Body of pancreas (tissue), 4 donors: ENCODE measurements at regions not wholly inside any gene's neighbourhood (a gene's known extent, or its start where the extent isn't known, plus 50 kb on each side); places are given as distances from the start of the nearest gene placed in this dataset.
A peak's percentile ranks its signal among the peaks of the same experiment; 100 is the strongest.

Experiments
- ATAC-seq: fragments of 150-250 bp; one replicate; pipeline ENCODE4 v1.9.1; 2016
- DNase-seq, 4 donors: peaks; one replicate each; pipeline ENCODE4 v3.0.0-alpha.2; 2019
- H3K27ac ChIP-seq, 4 donors: fragments of 200-600 bp; sonication (generic); 1 replicate in 3 of 4; 2 replicates in 1 of 4; pipeline versions ENCODE4 v1.5.1 to v1.6.1; 2016 to 2019; ENCODE audit warnings: mild to moderate bottlenecking in 1 of 4, mixed read lengths in 1 of 4, moderate library complexity in 1 of 4
- H3K27me3 ChIP-seq, 2 donors: fragments of 200-600 bp; sonication (generic); one replicate each; pipeline ENCODE4 v1.6.0; 2016; ENCODE audit warnings: mild to moderate bottlenecking in 1 of 2
- H3K36me3 ChIP-seq, 2 donors: fragments of 200-600 bp; sonication (generic); replicated peaks in 1 of 2; 2 replicates each; pipeline ENCODE4 v1.5.1; 2016; ENCODE audit warnings: low read depth in 2 of 2; ENCODE audit not compliant: insufficient read depth in 1 of 2
- H3K4me1 ChIP-seq: fragments of 200-600 bp; sonication (generic); one replicate; pipeline ENCODE4 v1.6.0; 2016
- H3K4me3 ChIP-seq, 2 donors: fragments of 200-600 bp; sonication (generic); 1 replicate in 1 of 2; 2 replicates in 1 of 2; pipeline ENCODE4 v1.5.1; 2016 to 2019
- H3K9me3 ChIP-seq, 3 donors: fragments of 200-600 bp; sonication (generic); 1 replicate in 2 of 3; 2 replicates in 1 of 3; pipeline ENCODE4 v1.5.1; 2016
- CTCF ChIP-seq, 7 experiments: fragments of 450-650 bp in 4 of 7; fragments of 200-600 bp in 3 of 7; sonication (generic) in 3 of 7; IDR thresholded peaks; one replicate each; pipeline ENCODE4 v1.5.1; 2016 to 2019; ENCODE audit warnings: antibody characterized with exemption in 7 of 7
- POLR2A ChIP-seq, 3 donors: fragments of 450-650 bp; IDR thresholded peaks; one replicate each; pipeline ENCODE4 v1.6.1; 2016; ENCODE audit warnings: antibody characterized with exemption in 3 of 3, mild to moderate bottlenecking in 2 of 3
- WGBS, 2 donors: methylation state at CpG; one replicate each; pipeline ENCODE4 v1.1.5; 2017; 5-methylcytosine and 5-hydroxymethylcytosine counted together
- intact Hi-C: fragments of 100-400 bp; cut with DNase I; formaldehyde crosslinking; loops from one replicate; pipeline ENCODE4 v1.15.1; 2023

GRCh38 chr12:16880864-16881285 is 274.9 kb upstream of the LMO3 start:
- no peaks in the 10 kb centered on the region for H3K4me1 ChIP-seq
- no peaks in the 10 kb centered on the region for H3K27me3 ChIP-seq
- ATAC-seq: peak; percentile 81
- no peaks in the 10 kb centered on the region for H3K9me3 ChIP-seq
- peak overlapping the region in 3 of 4 donors; percentile 51 to 68 (median 57) for H3K27ac ChIP-seq
- peak overlapping the region in 1 of 2 donors; percentile 8 for H3K4me3 ChIP-seq
- 8 to 10% methylated on average over 10 of the region's 10 CpGs for WGBS, 2 donors
- H3K36me3 ChIP-seq: no peaks in the 10 kb centered on the region
- peak; percentile 31 to 60 (median 34) for DNase-seq
- no peak for TF ChIP-seq CTCF (IDR thresholded peaks at IDR 0.05)
- no peak for TF ChIP-seq POLR2A (IDR thresholded peaks at IDR 0.05)
- intact Hi-C loops: no loop called here

- no peak overlapping the region for H3K27ac ChIP-seq
- DNase-seq (no peak), ATAC-seq (no peak)
- no peaks in the 10 kb centered on the region for H3K9me3 ChIP-seq
- TF ChIP-seq CTCF (IDR thresholded peaks at IDR 0.05) (no peak), POLR2A (IDR thresholded peaks at IDR 0.05) (no peak)
- H3K27me3 ChIP-seq: no peaks in the 10 kb centered on the region
- WGBS, 2 donors: 65 to 87% methylated on average over 1 of the region's 1 CpG
- intact Hi-C loops: no loop called here
- no peaks in the 10 kb centered on the region for H3K4me1 ChIP-seq
- no peak overlapping the region for H3K4me3 ChIP-seq
- no peaks in the 10 kb centered on the region for H3K36me3 ChIP-seq
These were observed 264.9 kb upstream of the LMO3 start for GRCh38 chr12:16870845-16871244.

- Histone ChIP-seq H3K9me3 (no peaks in the 10 kb centered on the region), H3K4me1 (no peaks in the 10 kb centered on the region), H3K27me3 (no peaks in the 10 kb centered on the region), H3K36me3 (no peaks in the 10 kb centered on the region), H3K4me3 (no peak overlapping the region), H3K27ac (no peak overlapping the region)
- TF ChIP-seq CTCF (IDR thresholded peaks at IDR 0.05) (no peak), POLR2A (IDR thresholded peaks at IDR 0.05) (no peak)
- ATAC-seq (no peak), DNase-seq (no peak)
- intact Hi-C loops: no loop called here
These were observed 257.8 kb upstream of the LMO3 start for GRCh38 chr12:16863742-16864141.

GRCh38 chr12:16857456-16857923 is 251.5 kb upstream of the LMO3 start:
- intact Hi-C loops: no loop called here
- no peak for ATAC-seq
- DNase-seq: no peak
- 63 to 71% methylated on average over 1 of the region's 1 CpG for WGBS, 2 donors
- Histone ChIP-seq H3K4me3 (no peak overlapping the region), H3K27ac (no peak overlapping the region), H3K9me3 (no peaks in the 10 kb centered on the region), H3K4me1 (no peaks in the 10 kb centered on the region), H3K27me3 (no peaks in the 10 kb centered on the region), H3K36me3 (no peaks in the 10 kb centered on the region)
- TF ChIP-seq CTCF (IDR thresholded peaks at IDR 0.05) (no peak), POLR2A (IDR thresholded peaks at IDR 0.05) (no peak)

- Histone ChIP-seq H3K4me1 (no peaks in the 10 kb centered on the region), H3K4me3 (no peak overlapping the region), H3K9me3 (no peaks in the 10 kb centered on the region), H3K27me3 (no peaks in the 10 kb centered on the region), H3K36me3 (no peaks in the 10 kb centered on the region), H3K27ac (no peak overlapping the region)
- DNase-seq: no peak
- 56 to 60% methylated on average over 1 of the region's 1 CpG for WGBS, 2 donors
- ATAC-seq: no peak
- TF ChIP-seq CTCF (IDR thresholded peaks at IDR 0.05): no peak
- no peak for TF ChIP-seq POLR2A (IDR thresholded peaks at IDR 0.05)
- intact Hi-C loops: no loop called here
These were observed 248.5 kb upstream of the LMO3 start for GRCh38 chr12:16854465-16854864.
